Bone marrow (tissue), 2 donors: ENCODE measurements at regions not wholly inside any gene's neighbourhood (a gene's known extent, or its start where the extent isn't known, plus 50 kb on each side); places are given as distances from the start of the nearest gene placed in this dataset.
A peak's percentile ranks its signal among the peaks of the same experiment; 100 is the strongest.

ENCODE experiments used
- DNase-seq, 2 donors: peaks; one replicate each; lab custom pipeline; 2025; lab: John Stamatoyannopoulos, UW

GRCh38 chr11:108994887-108995286, 330.0 kb downstream of the DDX10 start:
- DNase-seq = peak in 1 of 2 donors; percentile 82

GRCh38 chr11:108997826-108998225, 333.0 kb downstream of the DDX10 start:
- no peak for DNase-seq

- DNase-seq = no peak
These were observed 335.7 kb downstream of the DDX10 start for GRCh38 chr11:109000531-109000930.

- no peak for DNase-seq
These were observed 336.7 kb downstream of the DDX10 start for GRCh38 chr11:109001585-109001984.

GRCh38 chr11:109012991-109013390, 348.1 kb downstream of the DDX10 start:
- no peak for DNase-seq

DNA sequence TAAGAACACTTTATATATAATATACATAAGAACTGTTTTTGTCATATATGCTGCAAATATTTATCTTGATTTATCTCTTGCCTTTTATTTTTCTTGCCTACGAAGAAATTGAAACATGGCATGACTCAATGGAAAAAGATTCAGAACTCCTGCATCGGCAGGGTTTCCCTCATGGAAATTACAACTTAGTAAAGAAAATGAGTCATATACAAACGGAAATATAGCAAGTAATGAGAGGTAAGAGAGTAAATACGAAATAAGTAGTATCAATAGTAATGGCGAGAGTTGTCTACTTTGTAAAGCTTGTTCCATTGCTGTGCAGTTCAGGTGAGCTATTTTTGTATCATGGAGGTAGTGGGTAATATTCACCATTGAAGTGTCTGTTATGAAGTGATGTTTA, 350.4 kb downstream of the DDX10 start:
- DNase-seq = no peak

GRCh38 chr11:109016724-109017123, 351.9 kb downstream of the DDX10 start:
- no peak for DNase-seq

- no peak for DNase-seq
These were observed 352.6 kb downstream of the DDX10 start for GRCh38 chr11:109017489-109017888.

DNA sequence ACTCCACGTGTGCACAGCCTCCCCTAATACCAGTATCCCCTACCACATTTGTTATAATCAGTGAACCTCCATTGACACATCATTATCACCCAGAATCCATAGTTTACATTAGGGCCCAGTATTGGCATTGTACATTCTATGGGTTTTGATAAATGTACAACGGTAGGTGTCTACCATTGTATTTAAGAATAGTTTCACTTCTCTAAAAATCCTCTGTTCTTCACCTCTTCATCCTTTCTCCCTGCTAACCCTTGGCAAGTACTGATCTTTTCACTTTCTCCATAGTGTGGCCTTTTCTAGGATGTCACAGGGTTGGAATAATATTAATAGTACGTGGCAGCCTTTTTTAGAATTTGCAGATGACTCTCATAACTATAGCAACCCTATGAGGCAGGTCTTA, 353.8 kb downstream of the DDX10 start:
- DNase-seq = no peak

GRCh38 chr11:109019342-109019936, 354.6 kb downstream of the DDX10 start:
- no peak for DNase-seq

DNA sequence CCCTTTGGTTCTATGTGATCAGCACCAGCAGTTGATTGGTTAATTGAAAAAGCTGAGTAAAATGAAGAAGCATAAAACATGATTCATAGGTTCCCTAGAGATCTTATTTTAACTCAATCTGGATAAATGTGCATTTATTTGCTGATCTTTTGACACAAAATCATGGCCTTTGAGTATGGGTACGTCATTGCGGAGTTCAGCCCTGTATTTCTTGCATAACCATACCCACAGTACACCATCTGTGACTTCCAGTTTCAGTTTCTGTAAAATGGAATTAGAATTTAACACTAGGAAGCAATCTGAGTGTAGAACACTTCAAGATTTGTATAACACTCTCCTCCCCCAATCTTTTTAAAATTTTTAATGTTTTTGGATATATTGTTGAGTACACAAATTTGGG, 358.2 kb downstream of the DDX10 start:
- DNase-seq = no peak

DNA sequence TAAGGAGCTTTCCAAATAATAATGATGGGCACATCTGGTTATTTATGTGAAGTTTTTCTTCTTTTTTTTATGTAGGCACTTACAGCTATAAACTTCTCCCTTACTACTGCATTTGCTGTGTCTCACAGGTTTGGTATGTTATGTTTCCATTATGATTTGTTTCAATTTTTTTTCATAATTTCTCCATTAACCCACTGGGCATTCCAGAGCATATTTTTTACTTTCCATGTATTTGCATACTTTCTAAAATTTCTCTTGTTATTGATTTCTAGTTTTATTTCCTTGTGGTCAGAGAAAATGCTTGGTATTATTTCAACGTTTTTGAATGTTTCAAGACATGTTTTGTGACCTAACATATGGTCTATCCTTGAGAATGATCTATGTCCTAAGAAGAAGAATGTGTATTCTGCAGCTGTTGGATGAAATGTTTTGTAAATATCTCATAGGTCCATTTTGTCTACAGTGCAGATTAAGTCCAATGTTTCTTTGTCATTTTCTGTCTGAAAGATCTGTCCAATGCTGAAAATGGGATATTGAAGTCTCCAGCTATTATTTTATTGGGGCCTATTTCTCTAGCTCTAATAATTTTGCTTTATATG, 362.1 kb downstream of the DDX10 start:
- no peak for DNase-seq

- no peak for DNase-seq
These were observed 363.0 kb downstream of the DDX10 start for GRCh38 chr11:109027851-109028250.

DNA sequence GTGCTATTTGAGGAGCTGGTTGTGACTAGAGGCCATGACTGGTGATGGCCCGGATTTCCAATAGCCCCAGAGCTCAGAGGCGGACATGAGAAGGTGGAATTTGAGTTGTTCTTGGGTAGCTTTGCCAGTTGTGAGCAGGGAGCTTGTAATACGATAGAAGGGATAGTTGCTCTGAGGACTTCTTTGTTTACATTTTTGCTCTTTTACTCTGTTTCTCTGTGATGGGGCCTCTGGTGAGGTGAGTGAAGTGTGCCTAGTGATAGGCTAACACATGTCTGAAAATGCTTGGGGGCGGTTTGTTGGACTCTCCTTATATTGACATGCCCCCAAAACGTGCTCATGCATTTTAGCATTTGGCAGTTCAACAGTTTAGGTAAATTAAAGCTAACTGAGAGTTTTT, 365.1 kb downstream of the DDX10 start:
- no peak for DNase-seq

GRCh38 chr11:109033627-109034338, 368.9 kb downstream of the DDX10 start:
- no peak for DNase-seq

GRCh38 chr11:109034339-109034696, 369.4 kb downstream of the DDX10 start:
- no peak for DNase-seq

DNA sequence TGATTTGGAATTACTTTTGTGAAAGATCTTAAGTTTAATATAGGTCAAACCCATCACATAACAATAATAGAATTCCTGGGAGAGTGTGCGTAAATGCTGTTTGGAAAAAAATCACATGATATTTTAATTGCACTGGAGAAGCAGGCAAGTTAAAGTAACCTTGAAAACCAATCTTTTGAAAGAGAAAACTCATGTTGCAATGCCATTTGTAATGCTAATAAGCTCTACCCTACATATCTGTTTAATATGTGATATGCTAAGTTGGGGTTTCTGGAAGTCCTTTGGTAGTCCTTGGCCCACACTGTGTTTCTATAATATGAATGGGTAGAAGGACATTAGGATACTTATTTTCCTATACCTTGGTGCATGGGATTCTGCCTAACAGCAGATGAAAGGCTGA, 370.4 kb downstream of the DDX10 start:
- DNase-seq = no peak

DNA sequence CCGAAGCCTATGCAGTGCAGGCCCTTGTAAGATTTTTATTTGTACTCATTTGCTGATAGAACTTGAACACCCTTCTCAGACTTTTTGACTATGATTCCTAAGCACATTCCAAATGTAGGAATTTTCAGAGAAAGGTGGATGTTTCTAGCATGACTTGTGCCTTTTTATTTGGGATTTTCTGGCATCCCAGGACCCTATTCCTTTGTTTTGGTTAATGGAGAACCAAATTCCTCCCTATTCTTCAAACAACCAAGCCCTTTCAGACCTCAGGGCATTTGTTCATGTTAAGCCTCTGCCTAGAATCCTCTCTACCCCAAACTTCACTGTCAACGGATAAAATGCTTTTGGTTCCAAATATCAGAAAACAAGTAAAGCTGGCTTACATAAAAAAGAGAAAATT, 371.1 kb downstream of the DDX10 start:
- DNase-seq = no peak

- no peak for DNase-seq
These were observed 373.2 kb downstream of the DDX10 start for GRCh38 chr11:109037856-109038780.

DNA sequence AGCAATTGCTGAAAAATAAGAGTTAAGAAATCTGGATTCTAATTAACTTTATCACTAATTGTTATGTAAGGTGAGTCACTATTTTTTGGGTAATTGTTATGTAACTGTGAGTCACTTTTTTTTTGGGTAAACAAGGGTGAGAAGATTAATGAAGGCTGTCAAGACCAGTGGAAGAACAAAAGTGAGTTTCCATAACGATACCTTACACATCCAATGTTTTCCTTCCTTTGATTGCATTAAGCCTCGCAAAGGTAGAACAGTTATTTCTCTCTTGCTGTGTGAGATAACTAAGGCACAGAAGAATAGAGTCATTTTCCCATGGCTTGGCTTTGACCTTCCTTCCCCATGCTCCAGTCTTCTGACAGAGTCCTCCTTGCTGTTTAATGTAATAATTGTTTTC, 374.7 kb downstream of the DDX10 start:
- no peak for DNase-seq

DNA sequence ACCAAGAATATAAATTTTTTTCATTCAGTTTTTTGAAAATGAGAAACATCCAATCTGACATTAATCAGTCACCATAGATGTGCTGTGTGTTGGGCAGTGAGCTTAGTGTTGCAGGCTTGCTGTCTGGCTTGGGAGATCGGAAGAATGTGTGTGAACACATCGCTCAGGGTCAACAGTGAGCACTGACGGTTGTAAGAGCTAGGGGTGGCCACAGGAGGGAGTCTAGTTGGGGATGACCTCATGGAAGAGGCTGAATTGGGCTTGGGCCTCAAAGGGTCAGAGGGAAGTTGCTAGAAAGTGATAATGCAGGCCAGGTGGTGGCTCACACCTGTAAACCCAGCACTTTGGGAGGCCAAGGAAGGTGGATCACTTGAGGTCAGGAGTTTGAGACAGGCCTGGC, 375.4 kb downstream of the DDX10 start:
- no peak for DNase-seq

- no peak for DNase-seq
These were observed 377.0 kb downstream of the DDX10 start for GRCh38 chr11:109041876-109042275.

DNA sequence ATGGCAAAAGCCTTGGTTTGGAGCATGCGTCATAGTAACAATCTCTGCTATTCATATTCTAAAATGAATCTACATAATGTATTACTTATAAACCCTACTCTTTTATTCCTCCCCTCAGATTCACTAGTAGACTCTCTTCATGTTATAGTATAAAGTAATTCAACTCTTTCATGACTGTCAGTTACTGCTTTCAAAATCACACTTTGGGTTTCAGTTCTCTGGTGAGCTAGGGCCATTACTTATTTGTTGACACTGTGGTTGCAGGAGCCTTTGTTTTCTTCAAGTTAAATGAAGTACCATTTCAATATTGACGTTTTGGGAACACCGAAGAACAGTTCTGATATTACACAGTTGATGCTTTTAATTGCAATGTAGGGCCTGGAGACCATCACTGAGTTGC, 378.4 kb downstream of the DDX10 start:
- no peak for DNase-seq
